AG04449 (cell line): ENCODE measurements at regions not wholly inside any gene's neighbourhood (a gene's known extent, or its start where the extent isn't known, plus 50 kb on each side); places are given as distances from the start of the nearest gene placed in this dataset.

Source experiments
- CTCF ChIA-PET: fragments of 350-600 bp; formaldehyde crosslinking; extraction: SDS; loops from one replicate; lab custom pipeline; 2021; ENCODE audit warnings: antibody characterized with exemption; lab: Yijun Ruan, JAX
- POLR2A ChIA-PET: fragments of 400-600, 350-600 bp; formaldehyde crosslinking; extraction: SDS; loops from one replicate; lab custom pipeline; 2020; ENCODE audit warnings: antibody characterized with exemption, inconsistent platforms; lab: Yijun Ruan, JAX
- DNase-seq: peaks from one replicate; pipeline ENCODE4 v3.0.0-alpha.2; 2010; ENCODE audit warnings: low read depth, low spot score
- H3K4me3 ChIP-seq: 2 replicates; pipeline ENCODE4 v1.5.1; 2011; ENCODE audit warnings: low read depth, mild to moderate bottlenecking, control low read depth, low read length
- TF ChIP-seq, protein P1 (sequence below): IDR thresholded peaks from one replicate; pipeline ENCODE4 v1.5.1; 2011; ENCODE audit warnings: mild to moderate bottlenecking, moderate library complexity, low read length, control low read depth, inconsistent platforms; ENCODE audit not compliant: insufficient read depth; ENCODE audit errors: missing control alignments

DNA sequence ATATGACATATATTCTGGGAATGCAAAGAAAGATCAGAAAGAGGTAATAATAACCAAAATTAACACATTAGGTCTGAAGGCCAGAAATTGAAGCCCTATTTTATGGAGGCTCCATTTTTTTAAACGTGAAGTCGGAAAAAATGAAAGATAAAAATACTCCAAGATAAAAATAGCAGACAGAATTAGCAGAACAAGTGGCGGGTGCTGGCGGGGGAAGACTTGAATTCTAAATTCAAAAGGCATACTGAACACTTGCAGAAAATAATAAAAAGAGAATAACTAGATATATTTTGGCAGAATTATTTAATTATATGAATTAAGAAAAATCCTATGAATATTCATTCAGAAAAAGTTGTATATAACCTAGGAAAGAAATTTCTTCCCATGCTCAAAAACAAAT, 543.7 kb upstream of the ACO1 start:
- TF ChIP-seq, protein P1, sequence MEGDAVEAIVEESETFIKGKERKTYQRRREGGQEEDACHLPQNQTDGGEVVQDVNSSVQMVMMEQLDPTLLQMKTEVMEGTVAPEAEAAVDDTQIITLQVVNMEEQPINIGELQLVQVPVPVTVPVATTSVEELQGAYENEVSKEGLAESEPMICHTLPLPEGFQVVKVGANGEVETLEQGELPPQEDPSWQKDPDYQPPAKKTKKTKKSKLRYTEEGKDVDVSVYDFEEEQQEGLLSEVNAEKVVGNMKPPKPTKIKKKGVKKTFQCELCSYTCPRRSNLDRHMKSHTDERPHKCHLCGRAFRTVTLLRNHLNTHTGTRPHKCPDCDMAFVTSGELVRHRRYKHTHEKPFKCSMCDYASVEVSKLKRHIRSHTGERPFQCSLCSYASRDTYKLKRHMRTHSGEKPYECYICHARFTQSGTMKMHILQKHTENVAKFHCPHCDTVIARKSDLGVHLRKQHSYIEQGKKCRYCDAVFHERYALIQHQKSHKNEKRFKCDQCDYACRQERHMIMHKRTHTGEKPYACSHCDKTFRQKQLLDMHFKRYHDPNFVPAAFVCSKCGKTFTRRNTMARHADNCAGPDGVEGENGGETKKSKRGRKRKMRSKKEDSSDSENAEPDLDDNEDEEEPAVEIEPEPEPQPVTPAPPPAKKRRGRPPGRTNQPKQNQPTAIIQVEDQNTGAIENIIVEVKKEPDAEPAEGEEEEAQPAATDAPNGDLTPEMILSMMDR: no peak
- ChIA-PET CTCF (no interaction called here), POLR2A (no interaction called here)
- no peak for DNase-seq
- H3K4me3 ChIP-seq: no peak overlapping the region

DNA sequence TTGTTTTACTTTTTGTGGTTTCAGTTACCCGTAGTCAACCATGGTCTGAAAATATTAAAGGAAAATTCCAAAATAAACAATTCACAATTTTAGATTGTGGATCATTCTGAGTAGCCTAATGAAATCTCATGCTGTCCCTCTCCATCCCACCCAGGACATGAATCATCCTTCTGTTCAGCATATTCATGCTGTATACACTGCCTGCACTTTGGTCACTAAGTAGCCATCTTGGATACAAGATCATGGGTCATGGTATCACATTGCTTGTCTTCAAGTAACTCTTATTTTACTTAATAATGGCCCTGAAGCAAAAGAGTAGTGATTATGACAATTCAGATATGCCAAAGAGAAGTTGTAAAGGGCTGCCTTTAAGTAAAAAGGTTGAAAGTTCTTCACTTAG, 536.5 kb upstream of the ACO1 start:
- ChIA-PET POLR2A (no interaction called here), CTCF (no interaction called here)
- TF ChIP-seq, protein P1: no peak
- H3K4me3 ChIP-seq: no peak overlapping the region
- no peak for DNase-seq

DNA sequence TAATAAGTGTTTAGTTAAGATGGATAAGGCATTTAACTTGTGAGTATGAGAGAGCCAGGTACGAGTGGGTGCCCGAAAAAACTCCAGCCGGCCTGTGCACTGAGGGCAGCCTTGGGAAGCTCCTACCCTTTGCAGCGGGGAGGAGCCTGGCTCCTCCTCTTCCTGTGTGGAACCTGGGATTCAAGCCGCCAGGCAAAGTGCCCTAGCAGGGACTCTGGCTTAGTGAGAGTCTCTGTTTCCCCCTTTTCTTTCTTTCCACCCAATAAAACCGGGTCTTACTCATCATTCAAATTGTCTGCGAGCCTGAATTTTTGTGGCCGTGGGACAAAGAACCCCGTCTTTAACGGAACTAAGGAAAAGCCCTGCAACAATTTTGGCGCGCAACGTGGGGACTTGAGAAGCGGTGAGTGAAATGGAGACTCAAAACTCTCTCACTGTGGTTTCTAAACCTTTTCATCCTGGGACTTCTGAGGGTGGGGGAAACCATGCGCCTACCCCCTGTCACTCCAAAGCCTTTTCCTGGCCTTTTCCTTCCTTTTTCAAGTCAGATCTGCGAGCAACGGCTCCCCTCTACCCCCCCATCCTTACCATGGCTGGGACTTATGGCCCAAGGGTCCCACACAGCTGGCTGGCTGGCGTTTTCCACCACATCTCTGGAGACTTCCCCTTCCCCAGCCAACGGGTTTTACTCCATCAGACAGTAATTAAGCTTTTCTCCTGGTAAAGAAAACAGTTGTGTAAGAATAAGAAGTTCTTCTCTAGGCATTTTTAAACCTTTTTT, 535.7 kb upstream of the ACO1 start:
- no peak overlapping the region for H3K4me3 ChIP-seq
- TF ChIP-seq, protein P1: no peak
- DNase-seq: no peak
- CTCF ChIA-PET: no interaction called here
- POLR2A ChIA-PET: no interaction called here

DNA sequence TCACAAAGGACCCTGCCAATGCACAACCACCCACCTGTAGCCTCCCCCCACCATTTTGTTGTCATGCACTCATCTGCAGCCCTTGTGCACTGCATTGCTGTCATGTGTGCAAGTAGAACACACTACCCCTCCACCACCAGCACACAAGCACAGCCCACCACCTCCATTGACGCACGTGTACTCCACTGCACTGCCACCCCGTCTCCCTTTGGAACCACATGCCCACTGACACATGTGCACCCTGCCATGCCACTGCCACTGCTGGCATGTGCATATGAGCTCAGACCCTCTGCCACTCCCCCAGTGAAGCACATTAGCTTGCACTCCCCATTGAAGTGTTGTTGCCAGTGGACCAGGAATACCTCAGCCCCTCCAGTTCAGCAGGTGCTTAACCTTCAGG, 530.3 kb upstream of the ACO1 start:
- CTCF ChIA-PET: no interaction called here
- DNase-seq: no peak
- TF ChIP-seq, protein P1: no peak
- POLR2A ChIA-PET: no interaction called here
- H3K4me3 ChIP-seq: no peak overlapping the region

DNA sequence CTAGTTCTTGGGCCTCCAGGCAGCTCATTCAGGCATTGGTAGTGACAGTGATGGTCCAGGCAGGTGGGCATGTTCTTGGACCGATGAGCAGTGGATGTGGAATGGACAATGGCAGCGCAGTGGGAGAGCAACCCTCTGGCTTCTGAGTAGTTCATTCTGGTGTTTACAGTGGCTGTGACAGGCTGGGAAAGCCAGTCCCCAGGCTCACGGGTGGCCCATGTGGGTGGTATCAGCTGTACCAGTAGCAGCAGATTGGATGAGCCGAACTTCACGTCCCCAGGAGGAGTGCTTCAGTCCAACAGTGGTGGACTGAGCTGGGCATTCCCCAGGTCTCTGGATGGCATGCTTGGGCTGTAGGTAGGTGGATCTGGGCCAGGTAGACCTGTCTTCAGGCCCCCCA, 515.6 kb upstream of the ACO1 start:
- H3K4me3 ChIP-seq: no peak overlapping the region
- TF ChIP-seq, protein P1: no peak
- no peak for DNase-seq
- CTCF ChIA-PET: no interaction called here
- POLR2A ChIA-PET: no interaction called here

DNA sequence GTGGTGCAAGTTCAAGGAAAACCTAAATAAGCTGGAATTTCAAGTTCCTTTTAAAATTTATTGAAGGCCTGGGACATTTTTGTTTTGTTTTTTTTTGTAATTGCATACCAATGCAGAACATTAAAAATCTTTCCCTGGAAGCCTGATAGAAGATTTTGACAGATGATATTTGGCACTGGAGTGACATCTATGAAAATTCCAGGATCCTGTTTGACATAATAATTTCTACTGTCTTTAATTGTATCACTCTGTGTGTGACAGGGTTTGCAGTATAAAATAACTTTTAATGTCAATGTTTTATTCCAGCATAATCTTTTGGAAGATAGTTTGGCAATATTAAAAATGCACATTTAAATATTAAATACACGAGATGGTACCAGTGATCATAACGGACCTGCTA, 514.2 kb upstream of the ACO1 start:
- ChIA-PET POLR2A (no interaction called here), CTCF (no interaction called here)
- no peak for DNase-seq
- TF ChIP-seq, protein P1: no peak
- H3K4me3 ChIP-seq: no peak overlapping the region
